ENCODE measurements at regions not wholly inside any gene's neighbourhood (a gene's known extent, or its start where the extent isn't known, plus 50 kb on each side); places are given as distances from the start of the nearest gene placed in this dataset.

GRCh38 chr21:41045534-41046268 lies 122.3 kb upstream of the BACE2 start:
- no peak overlapping the region for H3K14ac ChIP-seq (ENCODE audit: insufficient read length)
- H3K36me3 ChIP-seq (ENCODE audit: control insufficient read depth in 2 of 4, insufficient read depth in 4 of 4, low read length in 3 of 4) = no peaks in the 10 kb centered on the region
- H3K27ac ChIP-seq (ENCODE audit: low read depth, low read length) = no peak overlapping the region
- H3K4ac ChIP-seq (replicated peaks; ENCODE audit: insufficient read length, low read depth, low read length) = no peak overlapping the region
- 60% methylated on average over 17 of the region's 17 CpGs; no CpG with 5 or more reads in 1 of the 2 experiments for WGBS, 2 experiments (ENCODE audit: extremely low coverage in 1 of 2, insufficient coverage in 1 of 2, insufficient read length in 1 of 2, insufficient replicate concordance in 2 of 2, low coverage in 1 of 2, low lambda C conversion rate in 2 of 2, missing lambda C conversion rate in 1 of 2)
- no peaks in the 10 kb centered on the region for H3K79me2 ChIP-seq (ENCODE audit: control insufficient read depth in 1 of 2, insufficient read depth in 2 of 2, low read length in 2 of 2)
- H3K79me1 ChIP-seq (ENCODE audit: low read depth, low read length) = no peaks in the 10 kb centered on the region
- peak; percentile 9 to 84 for DNase-seq (ENCODE audit: low read depth in 1 of 2, low spot score in 2 of 2)
- no peak overlapping the region for H3K23ac ChIP-seq (ENCODE audit: insufficient read length)
- no peaks in the 10 kb centered on the region for H4K20me1 ChIP-seq (replicated peaks in 1 of 2; ENCODE audit: control insufficient read depth in 1 of 2, insufficient read depth in 2 of 2, low read length in 2 of 2)
- peak overlapping the region; percentile 98 for H2AFZ ChIP-seq (ENCODE audit: low read length)
- no peak overlapping the region for H2AK5ac ChIP-seq (ENCODE audit: low read depth, low read length)
- H2BK20ac ChIP-seq (ENCODE audit: low read length) = no peak overlapping the region
- no peak overlapping the region for H4K91ac ChIP-seq (replicated peaks; ENCODE audit: insufficient read length, low read length)
- H4K5ac ChIP-seq (ENCODE audit: insufficient read length, low read depth, low read length) = no peak overlapping the region
- H3K23me2 ChIP-seq (ENCODE audit: low read depth, low read length) = 0 out of 2 replicates have a peak, but pooled peaks cover 2% of the 10 kb centered on the region
- H3K4me3 ChIP-seq (ENCODE audit: extremely low read depth in 1 of 4, insufficient read depth in 2 of 4, low read depth in 3 of 4, low read length in 4 of 4) = no peak overlapping the region
- no peak overlapping the region for H3K18ac ChIP-seq (ENCODE audit: extremely low read depth, low read length)
- POLR2A ChIA-PET (ENCODE audit: partially characterized antibody) = no interaction called here
- H3K56ac ChIP-seq (replicated peaks; ENCODE audit: insufficient read length, low read depth, low read length) = no peak overlapping the region
- FAIRE-seq = no peak
- H3K4me2 ChIP-seq (ENCODE audit: insufficient read depth in 1 of 2, low read depth in 2 of 2, low read length in 2 of 2) = peak overlapping the region in 1 of 2 experiments; percentile 33; a peak in 1 of 4 replicates
- H2BK120ac ChIP-seq (replicated peaks; ENCODE audit: low read depth, low read length) = no peak overlapping the region
- H4K8ac ChIP-seq (ENCODE audit: extremely low read depth, insufficient read depth, low read length) = no peak overlapping the region
- H3K27me3 ChIP-seq (replicated peaks in 1 of 4; ENCODE audit: control insufficient read depth in 3 of 4, extremely low read depth in 1 of 4, insufficient read depth in 3 of 4, low read length in 3 of 4) = no peaks in the 10 kb centered on the region
- CTCF ChIA-PET (ENCODE audit: partially characterized antibody) = interaction anchor here (0.6 to 3.7 kb wide), 17 partner anchors 9 to 534 kb away, joined by 3 to 19 read pairs (median 4); no protein-coding TSS in a partner anchor
- peaks cover 0 to 2% (median 0%) of the 10 kb centered on the region in 4 experiments; a peak in 3 of 7 replicates for H3K4me1 ChIP-seq (replicated peaks in 1 of 4; ENCODE audit: control insufficient read depth in 3 of 4, insufficient read depth in 4 of 4, low read length in 3 of 4)
- H3K9ac ChIP-seq (replicated peaks in 1 of 4; ENCODE audit: extremely low read depth in 1 of 4, low read depth in 3 of 4, low read length in 3 of 4) = no peak overlapping the region
- H2BK12ac ChIP-seq (ENCODE audit: low read depth, low read length) = peak overlapping the region; percentile 70; the same call in 1 of the 2 replicates
- no peaks in the 10 kb centered on the region for H3K9me3 ChIP-seq (ENCODE audit: insufficient read depth in 2 of 2, low read depth in 1 of 2, low read length in 1 of 2)
- H2BK15ac ChIP-seq (ENCODE audit: low read length) = no peak overlapping the region
- no peak overlapping the region for H2BK5ac ChIP-seq (ENCODE audit: low read depth, low read length)
- TF ChIP-seq CHD1 (IDR thresholded peaks at IDR 0.05; ENCODE audit: low read depth, low read length) (no peak), POLR2A (IDR thresholded peaks at IDR 0.05; ENCODE audit: control extremely low read depth in 1 of 2, low read depth in 2 of 2, low read length in 2 of 2) (no peak), EZH2 (IDR thresholded peaks at IDR 0.05; ENCODE audit: low read depth, low read length, severe bottlenecking) (no peak), RAD21 (IDR thresholded peaks at IDR 0.05 in 1 of 2, conservative IDR thresholded peaks at IDR 0.05 in 1 of 2; ENCODE audit: low read depth in 2 of 2, low read length in 2 of 2) (peak; percentile 67 to 69), CTCF (IDR thresholded peaks at IDR 0.05; ENCODE audit: control extremely low read depth in 1 of 3, insufficient read depth in 1 of 3, low read depth in 1 of 3, low read length in 3 of 3) (peak; percentile 45 to 79 (median 74)), CTBP2 (IDR thresholded peaks at IDR 0.05; ENCODE audit: borderline replicate concordance, insufficient read depth, insufficient read length, low read length) (no peak), EP300 (IDR thresholded peaks at IDR 0.05; ENCODE audit: borderline replicate concordance in 1 of 2, low read depth in 2 of 2, low read length in 2 of 2) (no peak), USF2 (IDR thresholded peaks at IDR 0.05; ENCODE audit: low read length) (no peak)

Measured in H1 (cell line).